ENCODE measurements at regions not wholly inside any gene's neighbourhood (a gene's known extent, or its start where the extent isn't known, plus 50 kb on each side); places are given as distances from the start of the nearest gene placed in this dataset.
"Not testable (repeated sequence)": the region's sequence is repeated elsewhere in the genome, so short reads cannot be mapped to it uniquely, and the experiment has no call there.

- no peak for TF ChIP-seq CTCF (conservative IDR thresholded peaks at IDR 0.05)
- no peak overlapping the region for H3K27ac ChIP-seq
These were observed 123.0 kb upstream of the CCDC150 start for GRCh38 chr2:196516564-196516963.

GRCh38 chr2:196520605-196521004 is 118.9 kb upstream of the CCDC150 start:
- H3K27ac ChIP-seq, result no peak overlapping the region
- TF ChIP-seq CTCF (conservative IDR thresholded peaks at IDR 0.05), result no peak

GRCh38 chr2:196526981-196527725 is 112.4 kb upstream of the CCDC150 start:
- not testable (repeated sequence) for H3K27ac ChIP-seq

GRCh38 chr2:196528486-196529223 is 110.9 kb upstream of the CCDC150 start:
- no peak for TF ChIP-seq CTCF (conservative IDR thresholded peaks at IDR 0.05)
- H3K27ac ChIP-seq, result no peak overlapping the region

GRCh38 chr2:196530910-196531309 is 108.6 kb upstream of the CCDC150 start:
- H3K27ac ChIP-seq, result no peak overlapping the region
- no peak for TF ChIP-seq CTCF (conservative IDR thresholded peaks at IDR 0.05)

GRCh38 chr2:196533772-196534397 is 105.6 kb upstream of the CCDC150 start:
- no peak for TF ChIP-seq CTCF (conservative IDR thresholded peaks at IDR 0.05)
- H3K27ac ChIP-seq, result no peak overlapping the region

- no peak for TF ChIP-seq CTCF (conservative IDR thresholded peaks at IDR 0.05)
- H3K27ac ChIP-seq, result no peak overlapping the region
These were observed 105.0 kb upstream of the CCDC150 start for GRCh38 chr2:196534495-196534894.

Measured in VCaP (cell line).